CD4-positive, alpha-beta T cell treated with Interleukin-4 for 1 hour (primary cell): ENCODE measurements at regions not wholly inside any gene's neighbourhood (a gene's known extent, or its start where the extent isn't known, plus 50 kb on each side); places are given as distances from the start of the nearest gene placed in this dataset.
A peak's percentile ranks its signal among the peaks of the same experiment; 100 is the strongest.
"Not testable (repeated sequence)": the region's sequence is repeated elsewhere in the genome, so short reads cannot be mapped to it uniquely, and the experiment has no call there.

ENCODE experiments used
- DNase-seq, 2 donors: peaks; one replicate each; pipeline ENCODE4 v3.0.0-alpha.2; 2020 to 2022

DNA sequence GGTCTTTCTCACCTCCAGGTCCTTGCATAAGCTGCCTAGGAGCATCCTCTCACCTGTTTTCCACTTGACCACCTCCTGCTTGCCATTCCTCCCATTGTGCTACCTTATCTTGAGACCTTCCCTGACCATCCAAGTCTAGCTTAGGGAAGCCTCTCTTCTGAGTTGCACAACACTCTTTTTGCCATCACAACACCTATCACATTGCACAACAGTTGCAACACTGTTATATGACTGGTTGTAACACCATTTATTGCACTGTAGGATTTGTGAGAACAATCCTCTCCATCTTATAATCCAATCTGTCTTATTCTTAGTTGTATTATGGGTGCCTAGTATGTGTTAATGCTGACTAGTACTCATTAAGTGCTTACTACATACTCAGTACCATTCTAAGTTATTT is 488.7 kb downstream of the OMA1 start:
- no peak for DNase-seq

DNA sequence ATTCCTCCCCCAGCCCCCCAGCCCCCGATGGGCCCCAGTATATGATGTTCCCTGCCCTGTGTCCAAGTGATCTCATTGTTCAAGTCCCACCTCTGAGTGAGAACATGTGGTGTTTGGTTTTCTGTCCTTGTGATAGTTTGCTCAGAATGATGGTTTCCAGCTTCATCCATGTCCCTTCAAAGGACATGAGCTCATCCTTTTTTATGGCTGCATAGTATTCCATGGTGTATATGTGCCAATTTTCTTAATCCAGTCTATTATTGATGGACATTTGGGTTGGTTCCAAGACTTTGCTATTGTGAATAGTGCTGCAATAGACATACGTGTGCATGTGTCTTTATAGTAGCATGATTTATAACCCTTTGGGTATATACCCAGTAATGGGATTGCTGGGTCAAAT is 495.3 kb downstream of the OMA1 start:
- not testable (repeated sequence) for DNase-seq

DNA sequence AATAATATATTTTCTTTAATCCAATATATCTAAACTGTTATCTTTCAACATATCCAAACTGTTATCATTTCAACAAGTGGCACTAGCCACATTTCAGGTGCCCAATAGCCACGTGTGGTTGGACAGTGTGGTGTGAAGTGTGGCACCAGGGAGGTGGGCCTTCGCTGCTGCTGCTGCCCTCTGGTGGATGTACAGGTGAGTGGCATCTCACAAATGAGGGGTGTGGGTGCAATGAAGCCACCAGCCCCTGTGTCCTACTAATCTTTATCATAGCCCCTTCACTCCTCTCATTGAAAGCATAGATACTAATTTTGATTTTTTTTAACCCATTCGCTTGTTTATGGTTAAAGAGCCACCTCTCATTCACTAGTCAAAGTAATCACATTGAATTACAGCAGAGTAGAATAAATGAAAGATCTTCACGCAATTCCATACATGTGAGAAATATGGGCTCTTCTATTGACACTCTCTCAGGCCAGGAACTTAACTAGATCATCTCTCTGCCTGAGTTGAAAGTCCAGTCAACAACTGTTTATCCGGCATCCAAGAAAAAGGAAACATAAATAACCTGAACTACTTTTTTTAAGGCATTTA is 499.2 kb downstream of the OMA1 start:
- DNase-seq, result peak in 1 of 2 donors; percentile 2

DNA sequence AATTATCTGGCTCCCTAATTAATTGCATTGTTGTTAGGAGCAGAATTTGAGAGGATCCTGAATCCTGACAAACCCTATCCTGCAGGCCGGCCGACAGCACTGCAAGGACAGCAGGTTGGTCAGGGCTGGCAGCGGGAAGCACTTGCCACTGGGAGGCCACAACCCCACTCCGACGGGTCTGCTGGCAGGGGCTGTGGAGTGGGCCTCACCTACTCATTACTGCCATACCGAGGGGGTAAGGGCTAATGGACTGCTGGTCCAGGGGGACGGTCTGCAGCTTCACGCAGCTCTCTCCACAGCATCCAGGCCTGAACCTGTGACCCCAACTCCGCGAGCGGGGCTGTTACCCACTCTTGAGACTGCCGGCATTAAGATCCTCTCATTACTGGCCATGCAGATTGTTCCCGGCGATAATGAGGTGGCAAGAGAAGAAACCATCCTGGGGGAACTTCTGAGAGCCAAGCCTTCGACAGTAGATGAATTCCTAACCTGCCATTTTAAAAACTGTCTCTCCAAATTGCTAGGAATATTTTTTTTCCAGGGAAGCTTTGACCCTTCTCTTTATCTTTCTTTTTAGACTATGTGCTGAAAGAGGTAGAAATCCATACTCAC is 501.3 kb downstream of the OMA1 start:
- DNase-seq, result no peak

DNA sequence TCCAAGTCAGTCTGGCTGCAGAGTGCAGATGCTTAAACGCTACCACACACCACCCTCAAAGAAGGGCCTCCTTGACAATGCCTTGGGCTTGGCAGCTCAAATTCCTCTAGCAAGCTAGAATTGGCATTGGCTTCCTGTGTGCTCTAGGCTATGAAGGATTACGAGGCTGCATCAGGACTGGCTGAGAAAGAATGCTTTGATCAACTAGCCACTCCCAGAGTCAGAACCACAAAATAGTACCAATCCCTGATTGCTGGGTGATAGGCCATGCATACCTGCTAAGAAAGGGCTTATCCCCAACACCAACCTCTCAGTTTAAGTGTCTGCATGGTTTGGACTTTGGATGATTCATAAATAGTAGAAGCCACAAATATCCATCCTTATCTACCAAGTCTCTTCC is 504.9 kb downstream of the OMA1 start:
- DNase-seq, result no peak

DNA sequence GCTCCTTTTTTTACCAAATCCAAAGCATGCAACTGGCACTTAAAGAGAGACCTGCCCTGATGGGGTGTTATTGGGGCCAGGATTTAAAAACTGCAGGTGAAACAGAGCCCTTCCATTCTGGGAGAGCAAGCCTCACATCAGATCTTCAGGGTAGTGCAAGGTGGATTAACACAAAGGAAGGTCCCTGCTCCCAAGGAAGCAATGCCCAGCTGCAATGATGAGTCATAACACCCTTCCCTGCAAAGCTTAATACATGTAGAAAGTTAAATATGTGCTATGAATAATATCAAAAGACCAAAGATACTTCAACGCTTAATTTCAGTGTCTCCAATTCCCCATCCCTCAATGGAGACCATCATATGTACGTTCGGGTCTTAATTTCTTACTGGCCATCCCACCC is 508.0 kb downstream of the OMA1 start:
- DNase-seq, result no peak

DNA sequence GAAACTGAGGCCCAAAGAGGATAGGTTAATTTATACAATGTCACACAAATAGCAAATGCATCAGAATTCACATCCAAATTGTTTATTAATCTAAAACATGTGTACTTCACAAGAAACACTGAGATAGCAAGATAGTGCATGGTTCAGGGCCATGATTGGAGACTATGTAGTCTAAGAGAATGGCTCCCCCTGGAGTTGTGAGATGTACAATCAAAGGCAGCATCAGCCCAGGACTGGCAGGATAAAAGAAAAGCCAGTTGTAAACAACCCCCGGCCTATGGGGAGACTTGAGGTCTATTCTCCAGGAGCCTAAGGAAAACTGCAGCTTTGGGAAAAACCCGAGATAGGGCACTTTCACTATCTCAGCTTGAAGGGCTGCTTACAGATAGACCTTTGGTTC is 511.0 kb downstream of the OMA1 start:
- DNase-seq, result no peak

DNA sequence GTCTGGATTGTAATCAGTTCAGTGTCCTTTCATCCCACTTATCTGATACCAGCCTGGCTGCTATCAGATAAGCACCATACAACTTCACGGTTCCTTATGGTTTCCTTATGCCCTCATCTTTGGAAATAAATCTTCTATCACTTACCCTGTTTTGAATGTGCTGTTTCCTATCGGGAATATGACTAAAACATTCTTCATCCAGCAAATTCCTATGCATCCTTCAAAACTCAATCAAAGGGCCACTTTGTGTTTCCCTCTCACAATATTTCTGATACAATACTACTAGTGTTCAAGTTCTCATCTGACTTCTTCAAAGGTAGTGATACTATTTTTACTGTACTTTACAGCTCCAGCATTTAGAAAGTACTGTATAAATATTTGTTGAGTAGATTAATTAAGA is 513.2 kb downstream of the OMA1 start:
- no peak for DNase-seq

DNA sequence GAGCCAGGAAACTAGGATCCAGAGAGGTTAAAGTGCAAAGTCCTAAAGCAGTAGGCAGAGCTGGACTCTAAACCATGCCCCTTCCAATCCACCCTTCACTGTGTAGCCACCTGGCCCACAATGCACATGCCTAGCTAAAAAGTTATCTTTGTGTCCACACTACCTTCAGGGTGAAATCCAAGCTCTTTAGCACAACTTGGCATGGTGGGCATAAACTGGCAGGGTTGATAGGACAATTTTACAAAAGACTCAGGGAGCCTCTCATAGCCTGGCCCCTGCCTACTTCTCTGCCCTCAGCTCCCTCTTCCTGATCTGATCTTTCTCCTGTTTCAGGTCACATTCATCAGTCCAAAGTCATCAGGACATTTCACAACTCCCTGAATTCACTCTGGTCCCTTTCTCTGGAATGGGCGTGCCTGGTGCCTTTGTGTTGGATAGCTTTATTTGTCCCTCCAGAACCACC is 513.9 kb downstream of the OMA1 start:
- no peak for DNase-seq

DNA sequence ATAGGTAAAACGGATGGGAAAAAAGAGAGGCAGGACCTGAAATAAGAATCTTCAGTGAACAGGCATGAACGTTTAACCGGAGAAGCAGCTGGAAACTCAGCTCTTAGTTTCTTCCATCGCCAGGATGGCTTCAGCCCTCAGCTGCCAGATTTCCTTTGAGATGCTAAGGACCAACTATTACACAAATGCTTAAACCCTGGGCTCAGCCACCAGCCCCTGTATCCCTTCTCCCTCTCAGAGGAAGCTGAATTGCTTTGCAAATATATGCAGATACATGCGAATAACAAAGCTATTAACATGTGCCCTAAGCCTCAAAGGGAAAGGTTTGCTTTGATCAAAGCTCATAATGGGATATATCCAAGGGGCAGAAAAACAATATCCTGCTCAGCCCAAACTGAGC is 515.1 kb downstream of the OMA1 start:
- DNase-seq, result no peak

DNA sequence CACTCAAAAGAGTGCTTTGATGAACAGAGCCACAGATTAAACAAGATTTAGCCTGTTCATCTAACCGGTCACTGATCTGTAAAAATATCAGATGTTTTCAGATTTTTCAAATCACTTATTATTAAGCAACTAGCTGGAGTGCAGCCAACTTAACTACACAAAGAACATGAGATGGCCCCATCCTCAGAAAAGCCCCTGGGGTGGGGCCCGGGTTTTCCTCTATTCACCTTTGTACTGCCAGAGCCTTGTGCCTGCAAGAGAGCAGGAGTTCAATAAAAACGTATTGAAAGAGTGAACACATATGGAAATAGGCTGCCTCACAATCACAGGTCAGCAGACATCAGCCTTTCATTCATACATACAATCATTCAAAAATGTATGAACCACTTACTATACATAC is 516.1 kb downstream of the OMA1 start:
- no peak for DNase-seq

DNA sequence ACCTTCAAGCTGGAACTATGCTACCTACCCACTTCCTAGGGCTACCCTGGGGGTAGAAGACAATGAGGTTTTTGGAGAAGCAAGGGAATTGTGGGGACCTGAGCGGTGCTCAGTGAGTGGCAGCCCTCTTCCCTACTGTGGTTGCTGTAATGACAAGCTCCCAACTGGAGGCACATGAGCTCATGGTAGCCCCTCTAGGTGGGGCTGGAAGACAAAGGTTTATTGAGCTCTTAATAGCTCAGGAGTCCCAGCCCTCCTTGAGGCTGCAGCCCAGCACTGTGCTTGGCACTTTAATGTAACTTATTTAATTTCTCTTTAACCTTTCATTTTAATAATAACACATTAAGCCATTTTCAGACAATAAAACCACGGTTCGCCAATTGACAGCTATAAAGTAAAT is 528.9 kb downstream of the OMA1 start:
- no peak for DNase-seq

DNA sequence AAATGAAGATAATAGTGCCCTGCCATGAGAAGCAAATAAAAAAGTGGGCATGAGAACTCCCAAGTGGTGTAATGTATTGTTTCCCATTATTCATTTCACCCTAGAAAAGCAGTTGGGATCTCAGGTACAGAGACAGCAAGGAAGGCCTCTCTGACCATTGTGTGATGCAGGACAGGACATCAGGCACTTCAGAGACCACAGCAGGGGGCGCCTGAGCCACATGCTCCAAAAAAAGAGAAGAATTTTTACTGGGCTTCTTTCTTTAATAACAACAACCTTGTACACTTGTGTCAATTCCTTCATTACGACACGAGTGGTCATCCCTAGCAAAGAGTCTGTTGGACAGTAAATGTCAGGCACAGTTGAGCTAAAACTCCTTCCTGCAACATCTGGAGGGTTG is 533.3 kb downstream of the OMA1 start:
- no peak for DNase-seq

DNA sequence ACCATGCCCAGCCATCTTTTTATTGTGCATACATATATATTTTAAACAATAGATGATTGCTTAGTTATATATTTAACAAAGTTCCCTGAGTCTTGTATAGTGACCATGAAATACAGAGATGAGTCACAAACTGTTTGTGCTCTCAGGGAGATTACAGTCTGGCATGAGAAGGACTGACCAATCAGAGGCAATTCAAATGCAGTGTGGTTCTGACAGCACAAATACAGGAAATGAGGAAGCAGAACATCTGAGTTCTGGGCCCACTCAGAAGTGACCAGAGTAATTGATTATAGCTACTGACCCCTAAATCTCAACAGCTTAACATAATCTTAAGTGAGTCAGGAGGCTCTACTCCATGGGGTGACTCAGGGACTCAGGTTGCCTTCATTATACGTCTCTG is 534.5 kb downstream of the OMA1 start:
- no peak for DNase-seq

DNA sequence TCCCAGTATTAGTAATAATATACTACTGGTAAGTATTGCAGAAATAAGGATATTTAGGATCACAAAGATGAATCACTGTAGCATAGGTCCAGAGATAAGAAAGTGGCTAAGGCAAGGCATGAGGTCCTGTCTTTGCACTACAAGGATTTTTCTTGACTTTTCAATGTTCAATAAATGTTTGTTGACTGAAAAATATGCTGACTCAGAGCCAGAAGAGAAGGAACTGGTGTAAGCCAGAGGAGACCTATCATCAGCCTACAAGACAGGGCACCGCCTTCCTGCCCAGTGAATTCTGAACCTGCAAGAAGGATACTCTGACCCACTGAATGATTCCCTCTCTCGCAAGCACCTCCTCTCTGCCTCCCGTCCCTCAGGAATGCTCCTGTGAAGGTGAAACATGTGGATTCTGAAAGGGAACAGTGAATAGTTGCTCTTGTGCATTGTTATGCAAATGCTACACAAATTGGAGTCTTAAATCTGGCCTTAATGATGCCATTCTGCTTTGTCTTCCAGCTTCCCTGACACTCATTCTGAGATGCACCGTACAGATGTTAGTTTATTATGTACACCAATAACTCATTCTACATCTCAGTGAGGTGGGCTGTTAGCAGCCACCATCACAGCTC is 540.0 kb downstream of the OMA1 start:
- no peak for DNase-seq

DNA sequence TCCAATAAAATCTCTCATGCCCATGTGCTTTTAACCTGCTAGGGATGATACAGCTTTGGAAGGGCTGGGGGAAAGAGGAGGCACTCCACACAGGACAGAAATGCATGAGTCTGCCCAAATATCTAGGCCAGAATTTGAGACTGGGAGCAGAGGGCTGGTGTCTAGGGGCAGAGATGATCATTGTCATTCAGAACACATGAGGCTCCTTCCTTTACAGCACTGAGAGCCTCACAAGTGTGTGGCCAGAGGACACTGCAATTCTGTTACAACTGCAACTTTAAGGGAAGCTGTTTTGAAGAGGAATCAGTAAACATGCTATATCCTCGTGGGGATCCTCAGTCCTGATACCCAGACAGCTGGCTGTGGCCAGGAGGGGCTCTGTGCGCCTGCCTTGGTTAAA is 541.3 kb downstream of the OMA1 start:
- DNase-seq, result no peak

DNA sequence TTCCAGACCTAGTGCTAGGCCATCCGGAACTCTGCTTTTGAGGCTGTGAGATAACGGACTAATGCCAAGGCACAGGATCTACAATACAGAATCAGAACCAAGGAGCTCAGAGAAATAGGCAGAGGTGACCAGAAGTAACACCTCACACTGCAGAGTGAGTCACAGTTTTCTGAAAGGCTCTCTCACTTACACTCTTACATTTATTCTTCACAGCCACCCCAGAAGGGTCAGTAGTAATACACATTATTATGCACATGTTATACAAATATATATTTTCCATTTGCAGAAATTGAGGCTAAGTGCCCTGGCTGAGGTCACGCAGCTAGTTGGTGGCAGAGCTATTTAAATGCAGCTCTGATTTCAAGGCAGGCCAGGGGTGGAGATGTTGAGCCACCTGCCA is 542.5 kb downstream of the OMA1 start:
- no peak for DNase-seq

DNA sequence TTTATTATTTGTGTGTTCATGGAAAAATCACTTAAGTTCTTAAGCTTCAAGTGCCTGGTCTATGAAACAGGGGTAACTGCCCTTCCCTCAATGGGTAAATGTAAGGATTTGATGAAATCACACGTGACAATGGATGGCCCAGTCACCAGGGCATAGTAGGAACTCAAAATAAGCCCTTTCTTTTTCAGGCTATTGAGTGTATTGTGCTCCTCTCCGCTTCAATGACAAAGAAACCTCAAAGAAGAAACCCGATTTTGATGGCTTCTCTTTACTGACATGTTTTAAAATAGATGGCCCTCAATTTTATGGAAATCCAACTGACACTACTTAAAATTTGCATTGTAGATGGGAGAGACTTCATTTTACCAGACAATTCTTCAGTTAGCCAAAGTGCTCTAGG is 543.5 kb downstream of the OMA1 start:
- no peak for DNase-seq

DNA sequence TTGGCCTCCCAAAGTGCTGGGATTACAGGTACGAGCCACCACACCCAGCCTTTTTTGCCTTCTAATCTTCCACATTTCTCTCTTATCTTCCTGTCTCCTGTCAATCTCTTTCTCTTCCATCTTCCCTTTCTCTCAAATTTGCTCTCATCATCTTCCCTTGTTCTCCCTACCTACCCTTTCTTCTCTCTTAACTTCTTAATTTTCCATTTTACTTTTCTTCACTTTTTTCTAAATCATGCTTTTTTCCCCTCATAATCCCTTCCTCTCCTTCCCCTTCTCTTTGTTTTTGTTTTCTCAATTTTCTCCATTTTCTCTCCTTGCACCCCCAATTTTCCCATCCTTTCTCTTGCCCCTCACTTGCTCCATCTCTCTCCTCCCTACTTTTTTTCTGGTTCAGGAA is 545.7 kb downstream of the OMA1 start:
- no peak for DNase-seq

DNA sequence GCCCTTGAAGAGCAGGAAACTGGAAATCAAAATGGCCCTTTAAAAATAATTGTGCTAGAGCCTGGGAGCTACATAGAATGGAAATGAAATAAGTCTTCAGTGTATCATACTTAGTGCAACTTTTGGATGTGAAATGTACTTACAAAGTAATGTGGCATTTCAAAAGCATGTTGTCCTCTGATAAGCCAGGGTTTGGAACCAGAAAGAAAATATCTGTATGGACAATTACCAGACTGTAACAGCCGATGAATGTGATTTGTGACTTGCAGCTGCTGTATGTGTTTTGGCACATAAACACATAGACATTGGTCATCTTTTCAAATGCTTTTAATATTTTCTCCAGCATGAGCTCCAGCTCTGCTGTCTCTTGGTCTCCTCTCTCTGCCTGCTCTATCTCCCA is 546.4 kb downstream of the OMA1 start:
- DNase-seq, result no peak

DNA sequence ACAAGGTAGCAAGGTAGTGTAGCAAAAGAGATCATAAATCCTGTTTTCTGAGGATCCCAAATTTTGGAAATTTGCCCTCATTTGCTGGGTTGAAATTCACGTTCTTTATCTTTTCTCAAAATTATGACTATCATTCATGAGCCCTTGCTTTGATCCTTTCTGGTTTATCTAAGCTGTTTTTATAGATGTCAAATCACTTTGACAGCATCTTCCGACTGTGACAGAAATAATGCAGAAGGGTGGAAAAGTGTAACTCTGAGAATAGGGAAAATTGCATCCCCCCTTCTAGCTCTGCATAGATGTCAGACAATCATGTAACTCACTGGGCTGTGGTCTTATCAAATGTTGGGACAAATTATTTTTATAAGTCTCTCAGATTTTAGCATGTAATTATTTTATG is 550.1 kb downstream of the OMA1 start:
- no peak for DNase-seq

DNA sequence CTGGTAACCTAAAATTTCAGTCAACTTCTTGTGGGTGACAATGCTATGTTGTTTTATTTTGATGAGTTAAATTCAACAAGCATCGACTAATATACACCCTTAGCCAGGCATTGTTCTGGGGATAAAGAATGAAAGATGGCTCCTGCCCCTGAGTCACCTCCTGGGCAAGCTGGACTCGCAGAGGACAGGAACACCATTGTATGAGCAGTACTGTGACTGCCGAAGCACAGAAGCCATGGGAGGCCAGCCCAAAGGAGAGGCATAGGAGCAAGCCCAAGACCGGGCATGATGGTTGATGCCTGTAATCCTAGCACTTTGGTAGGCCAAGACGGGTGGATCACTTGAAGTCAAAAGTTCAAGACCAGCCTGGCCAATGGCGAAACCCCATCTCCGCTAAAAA is 555.2 kb downstream of the OMA1 start:
- DNase-seq, result no peak

DNA sequence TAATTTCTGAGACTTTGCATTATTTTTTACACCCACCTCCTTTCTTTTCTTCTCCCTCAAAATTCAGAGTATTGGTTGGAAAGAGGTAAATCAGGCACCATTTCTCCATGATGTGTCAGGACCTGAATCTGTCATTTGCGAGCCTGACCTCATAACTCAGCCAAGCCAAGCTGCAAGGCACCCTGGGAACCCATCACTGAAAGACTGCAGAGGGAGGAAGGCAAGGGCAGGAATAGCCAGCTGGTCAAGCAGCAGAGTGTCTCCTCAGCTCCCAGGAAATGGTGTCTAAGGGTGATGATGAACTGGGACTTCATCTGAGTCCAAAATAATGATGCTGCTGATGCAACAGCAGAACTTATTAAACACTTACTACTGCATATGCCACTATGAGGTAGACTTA is 556.6 kb downstream of the OMA1 start:
- DNase-seq, result no peak

DNA sequence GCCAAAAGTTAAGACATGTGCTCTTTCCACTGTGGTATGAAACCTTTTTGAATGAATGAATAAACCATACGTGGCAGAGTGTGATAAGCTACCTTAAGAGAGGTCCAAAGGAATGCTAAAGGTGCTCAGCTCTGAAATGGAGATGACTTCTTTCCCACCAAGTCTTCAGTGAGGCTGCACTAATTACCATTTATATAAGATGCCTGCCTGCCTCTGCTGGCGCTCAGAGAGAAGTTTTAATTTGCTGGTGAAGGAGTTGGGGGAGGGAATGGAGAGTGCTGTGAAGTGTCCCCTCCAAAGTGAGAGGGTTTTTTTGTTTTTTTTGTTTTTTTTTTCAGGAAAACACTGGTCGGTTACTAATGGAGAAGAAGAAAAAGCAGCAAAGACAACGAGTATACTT is 559.0 kb downstream of the OMA1 start:
- DNase-seq, result no peak

DNA sequence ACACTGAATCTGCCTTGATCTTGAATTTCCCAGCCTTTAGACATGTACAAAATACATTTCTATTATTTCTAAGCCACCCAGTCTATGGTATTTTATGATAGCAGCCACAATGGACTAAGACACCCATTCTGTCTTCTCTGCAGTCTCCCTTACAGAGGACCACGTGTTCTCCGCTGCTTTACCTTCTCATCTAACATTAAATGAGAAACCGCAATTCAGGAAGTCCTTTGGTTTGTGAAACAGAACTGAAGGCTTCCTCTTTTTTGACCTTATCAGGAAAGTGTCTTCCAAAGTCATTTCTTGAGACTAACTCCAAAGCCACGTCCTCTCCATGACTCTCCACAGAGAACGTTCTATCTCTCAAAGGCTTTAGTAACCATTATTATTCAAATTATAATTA is 560.1 kb downstream of the OMA1 start:
- DNase-seq, result no peak
